ENCODE measurements at regions not wholly inside any gene's neighbourhood (a gene's known extent, or its start where the extent isn't known, plus 50 kb on each side); places are given as distances from the start of the nearest gene placed in this dataset.

- H3K9ac ChIP-seq (ENCODE audit: low read length) = no peak overlapping the region
- H3K27ac ChIP-seq (ENCODE audit: low read length) = no peak overlapping the region
- H3K36me3 ChIP-seq (ENCODE audit: insufficient read depth, low read length) = no peaks in the 10 kb centered on the region
- H3K4me3 ChIP-seq (ENCODE audit: low read length) = no peak overlapping the region
- no peaks in the 10 kb centered on the region for H3K79me2 ChIP-seq (replicated peaks; ENCODE audit: insufficient read depth, low read length)
- no peaks in the 10 kb centered on the region for H3F3A ChIP-seq (ENCODE audit: insufficient read depth, low read length, poor library complexity, severe bottlenecking)
- no peaks in the 10 kb centered on the region for H4K20me1 ChIP-seq (ENCODE audit: insufficient read depth)
- no peaks in the 10 kb centered on the region for H3K27me3 ChIP-seq (ENCODE audit: insufficient read depth, low read depth, low read length)
- H3K9me3 ChIP-seq (ENCODE audit: low read length) = no peaks in the 10 kb centered on the region
- no peak overlapping the region for H3K4me2 ChIP-seq (ENCODE audit: low read length)
- TF ChIP-seq RAD21 (conservative IDR thresholded peaks at IDR 0.05) (no peak), SMC3 (conservative IDR thresholded peaks at IDR 0.05; ENCODE audit: poor library complexity) (no peak)
- TF ChIP-seq, protein P1, sequence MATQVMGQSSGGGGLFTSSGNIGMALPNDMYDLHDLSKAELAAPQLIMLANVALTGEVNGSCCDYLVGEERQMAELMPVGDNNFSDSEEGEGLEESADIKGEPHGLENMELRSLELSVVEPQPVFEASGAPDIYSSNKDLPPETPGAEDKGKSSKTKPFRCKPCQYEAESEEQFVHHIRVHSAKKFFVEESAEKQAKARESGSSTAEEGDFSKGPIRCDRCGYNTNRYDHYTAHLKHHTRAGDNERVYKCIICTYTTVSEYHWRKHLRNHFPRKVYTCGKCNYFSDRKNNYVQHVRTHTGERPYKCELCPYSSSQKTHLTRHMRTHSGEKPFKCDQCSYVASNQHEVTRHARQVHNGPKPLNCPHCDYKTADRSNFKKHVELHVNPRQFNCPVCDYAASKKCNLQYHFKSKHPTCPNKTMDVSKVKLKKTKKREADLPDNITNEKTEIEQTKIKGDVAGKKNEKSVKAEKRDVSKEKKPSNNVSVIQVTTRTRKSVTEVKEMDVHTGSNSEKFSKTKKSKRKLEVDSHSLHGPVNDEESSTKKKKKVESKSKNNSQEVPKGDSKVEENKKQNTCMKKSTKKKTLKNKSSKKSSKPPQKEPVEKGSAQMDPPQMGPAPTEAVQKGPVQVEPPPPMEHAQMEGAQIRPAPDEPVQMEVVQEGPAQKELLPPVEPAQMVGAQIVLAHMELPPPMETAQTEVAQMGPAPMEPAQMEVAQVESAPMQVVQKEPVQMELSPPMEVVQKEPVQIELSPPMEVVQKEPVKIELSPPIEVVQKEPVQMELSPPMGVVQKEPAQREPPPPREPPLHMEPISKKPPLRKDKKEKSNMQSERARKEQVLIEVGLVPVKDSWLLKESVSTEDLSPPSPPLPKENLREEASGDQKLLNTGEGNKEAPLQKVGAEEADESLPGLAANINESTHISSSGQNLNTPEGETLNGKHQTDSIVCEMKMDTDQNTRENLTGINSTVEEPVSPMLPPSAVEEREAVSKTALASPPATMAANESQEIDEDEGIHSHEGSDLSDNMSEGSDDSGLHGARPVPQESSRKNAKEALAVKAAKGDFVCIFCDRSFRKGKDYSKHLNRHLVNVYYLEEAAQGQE (IDR thresholded peaks at IDR 0.05; ENCODE audit: borderline replicate concordance) = no peak
- no peak overlapping the region for H2AFZ ChIP-seq (ENCODE audit: low read depth, low read length)
- no peaks in the 10 kb centered on the region for H3K9me2 ChIP-seq (ENCODE audit: insufficient read depth, low read length)
Measured at GRCh38 chr1:59212706-59213105, 84.2 kb upstream of the FGGY start.

- no peak for TF ChIP-seq SMC3 (conservative IDR thresholded peaks at IDR 0.05; ENCODE audit: poor library complexity)
- TF ChIP-seq POLR2AphosphoS5 (IDR thresholded peaks at IDR 0.05) = no peak
- TF ChIP-seq RAD21 (conservative IDR thresholded peaks at IDR 0.05) = no peak
- TF ChIP-seq, protein P1 (IDR thresholded peaks at IDR 0.05; ENCODE audit: borderline replicate concordance) = no peak
- TF ChIP-seq MXI1 (conservative IDR thresholded peaks at IDR 0.05; ENCODE audit: poor library complexity, severe bottlenecking) = no peak
- no peak for TF ChIP-seq TAF1 (IDR thresholded peaks at IDR 0.05; ENCODE audit: low read depth)
- no peak for TF ChIP-seq EZH2 (IDR thresholded peaks at IDR 0.05; ENCODE audit: borderline replicate concordance, insufficient read depth, low read length, poor library complexity, severe bottlenecking)
- no peak for TF ChIP-seq CTCF (IDR thresholded peaks at IDR 0.05; ENCODE audit: poor library complexity, severe bottlenecking)
- no peak for TF ChIP-seq EP300 (conservative IDR thresholded peaks at IDR 0.05; ENCODE audit: poor library complexity, severe bottlenecking)
Measured at GRCh38 chr1:59214248-59215208, 82.4 kb upstream of the FGGY start.

More at GRCh38 chr1:59214248-59215208, 82.4 kb upstream of the FGGY start:
- Histone ChIP-seq H3K9me3 (ENCODE audit: low read length) (no peaks in the 10 kb centered on the region), H4K20me1 (ENCODE audit: insufficient read depth) (no peaks in the 10 kb centered on the region), H3K36me3 (ENCODE audit: insufficient read depth, low read length) (no peaks in the 10 kb centered on the region), H3K27ac (ENCODE audit: low read length) (no peak overlapping the region), H3K4me3 (ENCODE audit: low read length) (no peak overlapping the region), H3K9ac (ENCODE audit: low read length) (no peak overlapping the region), H3K79me2 (replicated peaks; ENCODE audit: insufficient read depth, low read length) (no peaks in the 10 kb centered on the region), H3K4me2 (ENCODE audit: low read length) (no peak overlapping the region), H3K27me3 (ENCODE audit: insufficient read depth, low read depth, low read length) (no peaks in the 10 kb centered on the region), H3F3A (ENCODE audit: insufficient read depth, low read length, poor library complexity, severe bottlenecking) (no peaks in the 10 kb centered on the region), H2AFZ (ENCODE audit: low read depth, low read length) (no peak overlapping the region), H3K9me2 (ENCODE audit: insufficient read depth, low read length) (no peaks in the 10 kb centered on the region)
